Omental fat pad (tissue), 3 donors: ENCODE measurements at regions not wholly inside any gene's neighbourhood (a gene's known extent, or its start where the extent isn't known, plus 50 kb on each side); places are given as distances from the start of the nearest gene placed in this dataset.

Experiments used
- ATAC-seq: fragments of 150-250 bp; one replicate; pipeline ENCODE4 v1.9.1; 2016; ENCODE audit warnings: mild to moderate bottlenecking, moderate library complexity; ENCODE audit not compliant: low FRiP score
- DNase-seq: peaks from one replicate; pipeline ENCODE4 v3.0.0-alpha.2; 2019; ENCODE audit warnings: low spot score
- TF ChIP-seq, protein P1 (sequence below), 3 donors: fragments of 450-650 bp; IDR thresholded peaks; one replicate each; pipeline ENCODE4 v1.5.1; 2016 to 2017; ENCODE audit warnings: antibody characterized with exemption in 3 of 3, mild to moderate bottlenecking in 3 of 3, moderate library complexity in 2 of 3

GRCh38 chr1:195721210-195721971 lies 886.8 kb downstream of the KCNT2 start:
- TF ChIP-seq, protein P1, sequence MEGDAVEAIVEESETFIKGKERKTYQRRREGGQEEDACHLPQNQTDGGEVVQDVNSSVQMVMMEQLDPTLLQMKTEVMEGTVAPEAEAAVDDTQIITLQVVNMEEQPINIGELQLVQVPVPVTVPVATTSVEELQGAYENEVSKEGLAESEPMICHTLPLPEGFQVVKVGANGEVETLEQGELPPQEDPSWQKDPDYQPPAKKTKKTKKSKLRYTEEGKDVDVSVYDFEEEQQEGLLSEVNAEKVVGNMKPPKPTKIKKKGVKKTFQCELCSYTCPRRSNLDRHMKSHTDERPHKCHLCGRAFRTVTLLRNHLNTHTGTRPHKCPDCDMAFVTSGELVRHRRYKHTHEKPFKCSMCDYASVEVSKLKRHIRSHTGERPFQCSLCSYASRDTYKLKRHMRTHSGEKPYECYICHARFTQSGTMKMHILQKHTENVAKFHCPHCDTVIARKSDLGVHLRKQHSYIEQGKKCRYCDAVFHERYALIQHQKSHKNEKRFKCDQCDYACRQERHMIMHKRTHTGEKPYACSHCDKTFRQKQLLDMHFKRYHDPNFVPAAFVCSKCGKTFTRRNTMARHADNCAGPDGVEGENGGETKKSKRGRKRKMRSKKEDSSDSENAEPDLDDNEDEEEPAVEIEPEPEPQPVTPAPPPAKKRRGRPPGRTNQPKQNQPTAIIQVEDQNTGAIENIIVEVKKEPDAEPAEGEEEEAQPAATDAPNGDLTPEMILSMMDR (IDR thresholded peaks at IDR 0.05): no peak
- ATAC-seq (no peak), DNase-seq (no peak)

DNA sequence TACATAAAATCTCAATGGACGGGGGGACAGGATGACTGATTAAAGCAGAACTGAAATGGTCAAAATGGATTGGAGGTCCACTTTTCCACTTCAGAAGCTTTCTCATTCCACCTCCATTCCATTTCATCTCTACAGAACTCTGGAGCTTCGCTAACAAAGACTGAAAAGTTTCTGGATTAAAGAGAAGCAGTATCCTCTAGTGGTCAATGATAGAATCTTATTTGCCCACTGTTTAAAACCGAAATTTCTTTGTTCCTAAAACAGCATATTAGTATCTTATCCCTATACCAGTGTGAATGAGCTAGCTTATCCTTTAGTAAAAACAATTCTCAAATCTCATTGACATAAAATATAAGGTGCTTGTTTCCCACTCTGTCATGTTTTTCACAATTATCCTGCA lies 890.6 kb downstream of the KCNT2 start:
- TF ChIP-seq, protein P1 (IDR thresholded peaks at IDR 0.05): no peak
- ATAC-seq: no peak

DNA sequence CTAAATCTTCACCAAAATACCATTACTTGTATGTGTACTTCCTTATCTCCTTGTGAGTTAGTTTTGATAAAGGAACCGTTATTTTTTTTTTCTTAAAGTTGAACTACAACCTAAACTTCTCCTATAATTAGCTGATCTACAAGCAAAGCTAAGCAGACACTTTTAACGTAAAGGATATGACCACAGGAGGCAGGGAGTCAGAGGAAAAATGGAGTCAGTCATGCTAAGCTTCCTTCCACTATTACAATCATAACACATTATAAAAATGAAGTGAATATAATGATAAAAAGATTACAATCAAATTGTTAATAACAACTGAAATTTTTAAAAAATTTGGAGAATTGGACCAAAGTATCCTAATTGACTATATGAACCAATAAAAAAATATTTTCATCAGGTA lies 892.6 kb downstream of the KCNT2 start:
- ATAC-seq (no peak), DNase-seq (no peak)
- TF ChIP-seq, protein P1 (IDR thresholded peaks at IDR 0.05): no peak

More for the DNA sequence above, 890.6 kb downstream of the KCNT2 start:
- DNase-seq: no peak

DNA sequence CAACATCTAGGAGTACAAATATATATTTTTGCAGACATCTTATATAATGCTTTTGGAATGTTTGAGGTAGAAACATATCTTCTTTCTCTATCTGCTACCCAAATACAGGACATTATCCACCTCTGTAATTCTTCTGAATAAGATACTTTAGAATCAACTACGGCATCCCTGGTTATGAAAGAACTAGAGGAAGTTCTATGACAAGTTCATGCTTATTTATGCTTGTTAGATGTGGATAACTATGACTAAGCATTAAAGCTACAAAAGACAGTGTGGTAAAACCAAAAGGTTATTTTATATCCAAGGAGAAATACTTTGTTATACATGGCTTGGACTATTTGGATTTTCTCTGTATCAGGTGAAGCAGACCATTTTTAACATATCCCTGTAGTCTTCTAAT lies 894.0 kb downstream of the KCNT2 start:
- TF ChIP-seq, protein P1 (IDR thresholded peaks at IDR 0.05): no peak
- DNase-seq: no peak
- ATAC-seq: no peak

GRCh38 chr1:195709821-195710220 lies 898.4 kb downstream of the KCNT2 start:
- TF ChIP-seq, protein P1 (IDR thresholded peaks at IDR 0.05): no peak

GRCh38 chr1:195704028-195704427 lies 904.2 kb downstream of the KCNT2 start:
- no peak for ATAC-seq

More at GRCh38 chr1:195709821-195710220, 898.4 kb downstream of the KCNT2 start:
- ATAC-seq: no peak
- DNase-seq: no peak

More at GRCh38 chr1:195704028-195704427, 904.2 kb downstream of the KCNT2 start:
- TF ChIP-seq, protein P1 (IDR thresholded peaks at IDR 0.05): no peak
- DNase-seq: no peak
